GM19043 (cell line): ENCODE measurements at regions not wholly inside any gene's neighbourhood (a gene's known extent, or its start where the extent isn't known, plus 50 kb on each side); places are given as distances from the start of the nearest gene placed in this dataset.
"Not testable (repeated sequence)": the region's sequence is repeated elsewhere in the genome, so short reads cannot be mapped to it uniquely, and the experiment has no call there.

Source experiments
- ATAC-seq: cut with Tn5 transposase; IDR thresholded peaks from one replicate; pipeline ENCODE4 v1.9.1; 2021; ENCODE audit warnings: low read depth; ENCODE audit not compliant: unreplicated experiment

DNA sequence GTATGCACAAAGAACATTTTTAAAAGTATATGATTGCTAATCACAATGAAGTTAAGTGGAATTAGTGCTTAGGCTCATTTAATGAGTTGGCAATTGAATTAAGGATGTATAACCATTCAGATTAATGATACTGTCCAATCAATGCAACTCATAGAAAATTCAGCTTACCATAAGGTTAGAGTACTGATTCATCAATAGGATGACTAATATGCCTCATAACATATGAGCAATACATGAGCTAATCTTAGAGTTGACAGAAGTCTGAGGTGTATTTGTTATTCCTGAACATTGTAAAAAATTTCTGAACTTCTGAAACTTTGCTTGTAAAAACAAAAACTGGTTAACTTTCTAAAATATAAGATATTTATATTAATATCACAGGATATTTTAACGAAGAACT is 118.3 kb upstream of the NETO1 start:
- ATAC-seq: no peak

GRCh38 chr18:72985686-72986085 is 117.9 kb upstream of the NETO1 start:
- no peak for ATAC-seq

DNA sequence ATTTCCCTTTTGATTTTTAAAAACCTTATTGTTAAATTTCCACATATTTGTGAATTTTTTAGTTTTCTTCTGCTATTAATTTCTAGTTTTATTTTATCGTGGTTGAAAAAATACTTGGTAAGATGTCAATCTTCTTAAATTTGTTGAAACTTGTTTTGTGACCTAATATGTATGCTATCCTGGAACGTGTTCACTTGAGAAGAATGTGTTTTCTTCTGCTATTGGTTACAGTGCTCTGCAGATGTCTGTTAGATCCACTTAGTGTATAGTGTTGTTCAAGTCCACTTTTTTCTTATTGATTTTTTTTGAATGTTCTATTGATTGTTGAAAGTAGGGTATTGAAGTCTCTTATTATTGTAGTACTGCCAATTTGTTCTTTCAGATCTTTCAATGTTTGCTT is 116.5 kb upstream of the NETO1 start:
- no peak for ATAC-seq

- ATAC-seq: no peak
These were observed 106.1 kb upstream of the NETO1 start for GRCh38 chr18:72973841-72974240.

- ATAC-seq: no peak
These were observed 97.8 kb upstream of the NETO1 start for GRCh38 chr18:72965616-72966015.

DNA sequence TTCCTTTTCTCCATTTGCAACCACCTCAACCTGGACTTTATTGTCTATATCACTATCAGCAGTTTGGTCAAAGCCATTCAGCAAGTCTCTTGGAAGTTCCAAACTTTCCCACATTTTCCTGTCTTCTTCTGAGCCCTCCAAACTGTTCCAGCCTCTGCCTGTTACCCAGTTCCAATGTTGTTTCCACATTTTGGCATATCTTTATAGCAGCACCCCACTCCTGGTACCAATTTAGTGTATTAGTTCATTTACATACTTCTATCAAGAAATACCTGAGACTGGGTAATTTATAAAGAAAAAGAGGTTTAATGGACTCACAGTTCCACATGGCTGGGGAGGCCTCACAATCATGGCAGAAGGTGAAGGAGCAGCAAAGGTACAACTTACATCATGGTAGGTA is 90.4 kb upstream of the NETO1 start:
- ATAC-seq: not testable (repeated sequence)

DNA sequence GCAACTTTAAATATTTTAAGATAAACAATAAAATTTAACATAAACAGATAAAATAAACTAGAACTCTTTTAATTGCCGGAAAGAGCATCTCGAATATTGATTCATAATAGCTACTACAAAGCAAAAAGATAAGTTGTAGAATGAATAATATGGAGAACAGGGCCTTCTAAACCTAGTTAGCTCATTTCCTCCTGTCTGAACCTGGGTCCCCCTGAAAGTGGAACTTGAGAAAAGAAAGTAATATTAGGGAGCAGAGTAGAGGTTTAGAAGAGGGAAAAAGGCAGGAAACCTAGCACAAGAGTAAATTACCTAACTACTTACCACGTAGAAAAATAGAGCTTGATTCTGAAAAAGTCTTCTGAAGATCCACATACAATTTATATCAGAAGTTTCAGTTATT is 80.7 kb upstream of the NETO1 start:
- no peak for ATAC-seq

DNA sequence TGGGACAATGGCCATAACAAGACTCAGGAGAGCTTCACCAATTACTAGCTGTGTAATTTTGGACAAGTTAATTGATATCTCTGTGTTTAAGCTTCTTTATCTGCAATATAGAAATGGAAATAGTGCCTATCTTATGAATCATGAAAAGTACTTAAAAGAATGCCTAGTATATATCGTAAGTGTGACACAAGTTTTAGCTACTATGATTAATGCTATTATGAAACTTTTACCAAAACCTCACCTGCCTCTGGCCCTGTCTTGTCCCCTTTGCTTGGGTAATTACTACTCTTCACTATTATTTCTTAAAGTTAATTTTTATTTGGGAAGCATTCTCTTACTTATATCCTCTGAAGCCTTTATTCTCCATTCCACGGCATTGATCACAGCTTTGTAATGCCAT is 75.0 kb upstream of the NETO1 start:
- no peak for ATAC-seq

- ATAC-seq: no peak
These were observed 73.2 kb upstream of the NETO1 start for GRCh38 chr18:72940986-72941385.

- ATAC-seq: no peak
These were observed 72.7 kb upstream of the NETO1 start for GRCh38 chr18:72940509-72940908.

GRCh38 chr18:72935744-72936143 is 68.0 kb upstream of the NETO1 start:
- no peak for ATAC-seq

DNA sequence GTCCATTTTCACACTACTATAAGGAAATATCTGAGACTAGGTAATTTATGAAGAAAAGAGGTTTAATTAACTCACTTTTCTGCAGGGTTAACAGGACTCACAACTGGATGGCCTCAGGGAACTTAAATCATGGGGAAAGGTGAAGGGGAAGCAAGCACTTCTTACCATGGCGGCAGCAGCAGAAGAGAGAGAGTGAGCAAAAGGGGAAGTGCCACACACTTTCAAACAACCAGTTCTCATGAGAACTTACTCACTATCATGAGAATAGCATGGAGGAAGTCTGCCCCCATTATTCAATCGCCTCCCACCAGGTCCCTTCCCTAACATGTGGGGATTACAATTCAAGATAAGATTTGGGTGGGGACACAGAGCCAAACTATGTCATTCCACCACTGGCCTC is 55.1 kb upstream of the NETO1 start:
- ATAC-seq: no peak
